ENCODE measurements at regions not wholly inside any gene's neighbourhood (a gene's known extent, or its start where the extent isn't known, plus 50 kb on each side); places are given as distances from the start of the nearest gene placed in this dataset.
"Not testable (repeated sequence)": the region's sequence is repeated elsewhere in the genome, so short reads cannot be mapped to it uniquely, and the experiment has no call there.

- H3K4me2 ChIP-seq (ENCODE audit: low read length); H3K79me1 ChIP-seq (ENCODE audit: low read length); H3K27ac ChIP-seq (ENCODE audit: low read depth, low read length); H4K8ac ChIP-seq (ENCODE audit: low read depth, low read length); H3K36me3 ChIP-seq (ENCODE audit: control insufficient read depth, insufficient read depth, low read length); H4K5ac ChIP-seq (ENCODE audit: low read length); H3K79me2 ChIP-seq (ENCODE audit: control insufficient read depth, insufficient read depth, low read length); H2BK120ac ChIP-seq (ENCODE audit: low read depth, low read length); H2AK5ac ChIP-seq (ENCODE audit: low read length); H3K9ac ChIP-seq (ENCODE audit: low read length); H3K18ac ChIP-seq (ENCODE audit: low read length); H2BK15ac ChIP-seq (replicated peaks; ENCODE audit: low read depth); DNase-seq; H3K4me3 ChIP-seq (ENCODE audit: low read length); H3K56ac ChIP-seq (ENCODE audit: low read length); H3K23ac ChIP-seq (ENCODE audit: low read length); H3K4me1 ChIP-seq (ENCODE audit: control insufficient read depth, low read depth, low read length); H3K4ac ChIP-seq (ENCODE audit: low read depth, low read length); H3K27me3 ChIP-seq (ENCODE audit: insufficient read depth, low read length, poor library complexity); H2BK5ac ChIP-seq (ENCODE audit: low read length): not testable (repeated sequence)
- no CpG with 5 or more reads among the region's 13 CpGs for WGBS (ENCODE audit: extremely low coverage, insufficient coverage, low lambda C conversion rate)
Measured at GRCh38 chr12:131401907-131402633, 308.8 kb upstream of the SFSWAP start.

- Histone ChIP-seq H3K27me3 (ENCODE audit: insufficient read depth, low read length, poor library complexity) (no peaks in the 10 kb centered on the region), H3K56ac (ENCODE audit: low read length) (no peak overlapping the region), H3K27ac (ENCODE audit: low read depth, low read length) (no peak overlapping the region), H4K8ac (ENCODE audit: low read depth, low read length) (no peak overlapping the region), H3K23ac (ENCODE audit: low read length) (no peak overlapping the region), H3K79me1 (ENCODE audit: low read length) (no peaks in the 10 kb centered on the region), H2BK15ac (replicated peaks; ENCODE audit: low read depth) (no peak overlapping the region), H3K18ac (ENCODE audit: low read length) (no peak overlapping the region), H4K5ac (ENCODE audit: low read length) (no peak overlapping the region), H3K9ac (ENCODE audit: low read length) (no peak overlapping the region), H3K4me1 (ENCODE audit: control insufficient read depth, low read depth, low read length) (no peaks in the 10 kb centered on the region), H2AK5ac (ENCODE audit: low read length) (no peak overlapping the region), H2BK5ac (ENCODE audit: low read length) (no peak overlapping the region), H3K4me3 (ENCODE audit: low read length) (no peak overlapping the region), H2BK120ac (ENCODE audit: low read depth, low read length) (no peak overlapping the region), H3K79me2 (ENCODE audit: control insufficient read depth, insufficient read depth, low read length) (no peaks in the 10 kb centered on the region), H3K4me2 (ENCODE audit: low read length) (no peak overlapping the region), H3K4ac (ENCODE audit: low read depth, low read length) (no peak overlapping the region), H3K36me3 (ENCODE audit: control insufficient read depth, insufficient read depth, low read length) (no peaks in the 10 kb centered on the region)
- no CpG with 5 or more reads among the region's 14 CpGs for WGBS (ENCODE audit: extremely low coverage, insufficient coverage, low lambda C conversion rate)
- no peak for DNase-seq
Measured at GRCh38 chr12:131402781-131403396, 308.0 kb upstream of the SFSWAP start.

GRCh38 chr12:131403676-131404075, 307.2 kb upstream of the SFSWAP start:
- DNase-seq, result no peak
- H3K23ac ChIP-seq (ENCODE audit: low read length), result no peak overlapping the region
- no peak overlapping the region for H2BK15ac ChIP-seq (replicated peaks; ENCODE audit: low read depth)
- no CpG with 5 or more reads among the region's 6 CpGs for WGBS (ENCODE audit: extremely low coverage, insufficient coverage, low lambda C conversion rate)
- H2BK5ac ChIP-seq (ENCODE audit: low read length), result no peak overlapping the region
- H3K79me2 ChIP-seq (ENCODE audit: control insufficient read depth, insufficient read depth, low read length), result no peaks in the 10 kb centered on the region
- H3K27me3 ChIP-seq (ENCODE audit: insufficient read depth, low read length, poor library complexity), result no peaks in the 10 kb centered on the region
- H2AK5ac ChIP-seq (ENCODE audit: low read length), result no peak overlapping the region
- no peak overlapping the region for H3K56ac ChIP-seq (ENCODE audit: low read length)
- no peak overlapping the region for H3K9ac ChIP-seq (ENCODE audit: low read length)
- H3K4ac ChIP-seq (ENCODE audit: low read depth, low read length), result no peak overlapping the region
- no peak overlapping the region for H3K4me2 ChIP-seq (ENCODE audit: low read length)
- H4K5ac ChIP-seq (ENCODE audit: low read length), result no peak overlapping the region
- no peaks in the 10 kb centered on the region for H3K4me1 ChIP-seq (ENCODE audit: control insufficient read depth, low read depth, low read length)
- no peak overlapping the region for H2BK120ac ChIP-seq (ENCODE audit: low read depth, low read length)
- no peak overlapping the region for H4K8ac ChIP-seq (ENCODE audit: low read depth, low read length)
- H3K4me3 ChIP-seq (ENCODE audit: low read length), result no peak overlapping the region
- no peaks in the 10 kb centered on the region for H3K36me3 ChIP-seq (ENCODE audit: control insufficient read depth, insufficient read depth, low read length)
- H3K18ac ChIP-seq (ENCODE audit: low read length), result no peak overlapping the region
- no peak overlapping the region for H3K27ac ChIP-seq (ENCODE audit: low read depth, low read length)
- no peaks in the 10 kb centered on the region for H3K79me1 ChIP-seq (ENCODE audit: low read length)

GRCh38 chr12:131404705-131405104, 306.2 kb upstream of the SFSWAP start:
- no peak for DNase-seq
- Histone ChIP-seq H3K18ac (ENCODE audit: low read length) (no peak overlapping the region), H2AK5ac (ENCODE audit: low read length) (no peak overlapping the region), H3K27ac (ENCODE audit: low read depth, low read length) (no peak overlapping the region), H3K4me3 (ENCODE audit: low read length) (no peak overlapping the region), H4K8ac (ENCODE audit: low read depth, low read length) (no peak overlapping the region), H3K56ac (ENCODE audit: low read length) (no peak overlapping the region), H3K36me3 (ENCODE audit: control insufficient read depth, insufficient read depth, low read length) (no peaks in the 10 kb centered on the region), H4K5ac (ENCODE audit: low read length) (no peak overlapping the region), H2BK120ac (ENCODE audit: low read depth, low read length) (no peak overlapping the region), H3K23ac (ENCODE audit: low read length) (no peak overlapping the region), H3K27me3 (ENCODE audit: insufficient read depth, low read length, poor library complexity) (no peaks in the 10 kb centered on the region), H3K4ac (ENCODE audit: low read depth, low read length) (no peak overlapping the region), H2BK15ac (replicated peaks; ENCODE audit: low read depth) (no peak overlapping the region), H3K9ac (ENCODE audit: low read length) (no peak overlapping the region), H3K79me1 (ENCODE audit: low read length) (no peaks in the 10 kb centered on the region), H2BK5ac (ENCODE audit: low read length) (no peak overlapping the region), H3K4me1 (ENCODE audit: control insufficient read depth, low read depth, low read length) (no peaks in the 10 kb centered on the region), H3K79me2 (ENCODE audit: control insufficient read depth, insufficient read depth, low read length) (no peaks in the 10 kb centered on the region), H3K4me2 (ENCODE audit: low read length) (no peak overlapping the region)
- 100% methylated on average over 3 of the region's 3 CpGs for WGBS (ENCODE audit: extremely low coverage, insufficient coverage, low lambda C conversion rate)

GRCh38 chr12:131407221-131408035, 303.5 kb upstream of the SFSWAP start:
- Histone ChIP-seq H3K9ac (ENCODE audit: low read length) (no peak overlapping the region), H4K5ac (ENCODE audit: low read length) (no peak overlapping the region), H3K4me3 (ENCODE audit: low read length) (no peak overlapping the region), H3K79me2 (ENCODE audit: control insufficient read depth, insufficient read depth, low read length) (no peaks in the 10 kb centered on the region), H3K4me2 (ENCODE audit: low read length) (no peak overlapping the region), H2BK5ac (ENCODE audit: low read length) (no peak overlapping the region), H2AK5ac (ENCODE audit: low read length) (no peak overlapping the region), H3K4me1 (ENCODE audit: control insufficient read depth, low read depth, low read length) (no peaks in the 10 kb centered on the region), H3K79me1 (ENCODE audit: low read length) (no peaks in the 10 kb centered on the region), H3K27ac (ENCODE audit: low read depth, low read length) (no peak overlapping the region), H3K18ac (ENCODE audit: low read length) (no peak overlapping the region), H2BK120ac (ENCODE audit: low read depth, low read length) (no peak overlapping the region), H3K27me3 (ENCODE audit: insufficient read depth, low read length, poor library complexity) (no peaks in the 10 kb centered on the region), H3K23ac (ENCODE audit: low read length) (no peak overlapping the region), H3K4ac (ENCODE audit: low read depth, low read length) (no peak overlapping the region), H3K56ac (ENCODE audit: low read length) (no peak overlapping the region), H3K36me3 (ENCODE audit: control insufficient read depth, insufficient read depth, low read length) (no peaks in the 10 kb centered on the region), H2BK15ac (replicated peaks; ENCODE audit: low read depth) (no peak overlapping the region), H4K8ac (ENCODE audit: low read depth, low read length) (no peak overlapping the region)
- DNase-seq, result no peak
- WGBS (ENCODE audit: extremely low coverage, insufficient coverage, low lambda C conversion rate), result no CpG with 5 or more reads among the region's 15 CpGs

Measured in mesendoderm (in vitro differentiated cells).